Hypothalamus (tissue), 51 donors: ENCODE measurements at regions not wholly inside any gene's neighbourhood (a gene's known extent, or its start where the extent isn't known, plus 50 kb on each side); places are given as distances from the start of the nearest gene placed in this dataset.
"Not testable (repeated sequence)": the region's sequence is repeated elsewhere in the genome, so short reads cannot be mapped to it uniquely, and the experiment has no call there.

ENCODE experiments used
- DNase-seq, 51 donors: peaks; one replicate each; lab custom pipeline; 2025; lab: John Stamatoyannopoulos, UW

GRCh38 chr11:101296896-101297295, 167.3 kb upstream of the PGR start:
- DNase-seq, result no peak

- no peak for DNase-seq
Measured at GRCh38 chr11:101292661-101293240, 163.1 kb upstream of the PGR start.

- no peak for DNase-seq
Measured at GRCh38 chr11:101291279-101291678, 161.7 kb upstream of the PGR start.

GRCh38 chr11:101288392-101288791, 158.8 kb upstream of the PGR start:
- DNase-seq, result no peak

GRCh38 chr11:101279728-101280127, 150.1 kb upstream of the PGR start:
- no peak for DNase-seq

- no peak for DNase-seq
Measured at GRCh38 chr11:101278286-101278685, 148.7 kb upstream of the PGR start.

- no peak for DNase-seq
Measured at GRCh38 chr11:101277036-101277435, 147.4 kb upstream of the PGR start.

GRCh38 chr11:101269990-101270660, 140.5 kb upstream of the PGR start:
- DNase-seq, result no peak

- no peak for DNase-seq
Measured at GRCh38 chr11:101269390-101269789, 139.8 kb upstream of the PGR start.

- no peak for DNase-seq
Measured at GRCh38 chr11:101267654-101268053, 138.0 kb upstream of the PGR start.

GRCh38 chr11:101264306-101264705, 134.7 kb upstream of the PGR start:
- DNase-seq, result no peak

- DNase-seq, result no peak
Measured at GRCh38 chr11:101262995-101263394, 133.4 kb upstream of the PGR start.

GRCh38 chr11:101262258-101262657, 132.6 kb upstream of the PGR start:
- DNase-seq, result no peak

- DNase-seq, result no peak
Measured at GRCh38 chr11:101255036-101255435, 125.4 kb upstream of the PGR start.

GRCh38 chr11:101254037-101254436, 124.4 kb upstream of the PGR start:
- DNase-seq, result no peak

- DNase-seq, result not testable (repeated sequence)
Measured at GRCh38 chr11:101245635-101246034, 116.0 kb upstream of the PGR start.

- not testable (repeated sequence) for DNase-seq
Measured at GRCh38 chr11:101245081-101245480, 115.5 kb upstream of the PGR start.

GRCh38 chr11:101241160-101241795, 111.7 kb upstream of the PGR start:
- no peak for DNase-seq

GRCh38 chr11:101231207-101231834, 101.7 kb upstream of the PGR start:
- not testable (repeated sequence) for DNase-seq

- DNase-seq, result no peak
Measured at GRCh38 chr11:101226617-101227016, 97.0 kb upstream of the PGR start.

- DNase-seq, result no peak
Measured at GRCh38 chr11:101224221-101224620, 94.6 kb upstream of the PGR start.

- DNase-seq, result not testable (repeated sequence)
Measured at GRCh38 chr11:101218091-101218490, 88.5 kb upstream of the PGR start.
